GM21367 (cell line): ENCODE measurements at regions not wholly inside any gene's neighbourhood (a gene's known extent, or its start where the extent isn't known, plus 50 kb on each side); places are given as distances from the start of the nearest gene placed in this dataset.

Source experiments
- ATAC-seq: cut with Tn5 transposase; IDR thresholded peaks from one replicate; pipeline ENCODE4 v1.9.1; 2021; ENCODE audit not compliant: unreplicated experiment

GRCh38 chr19:30293051-30293785, 79.0 kb upstream of the ZNF536 start:
- no peak for ATAC-seq

GRCh38 chr19:30297969-30298368, 74.2 kb upstream of the ZNF536 start:
- ATAC-seq: no peak

GRCh38 chr19:30303131-30303654, 69.0 kb upstream of the ZNF536 start:
- ATAC-seq: no peak

GRCh38 chr19:30304540-30304939, 67.6 kb upstream of the ZNF536 start:
- ATAC-seq: no peak

- no peak for ATAC-seq
Observed at GRCh38 chr19:30305346-30306060, 66.7 kb upstream of the ZNF536 start.

GRCh38 chr19:30307191-30307974, 64.8 kb upstream of the ZNF536 start:
- ATAC-seq: no peak

GRCh38 chr19:30309176-30309575, 63.0 kb upstream of the ZNF536 start:
- no peak for ATAC-seq

- ATAC-seq: no peak
Observed at GRCh38 chr19:30309905-30310601, 62.1 kb upstream of the ZNF536 start.

GRCh38 chr19:30310602-30311263, 61.5 kb upstream of the ZNF536 start:
- ATAC-seq: no peak

- no peak for ATAC-seq
Observed at GRCh38 chr19:30311911-30312310, 60.3 kb upstream of the ZNF536 start.

GRCh38 chr19:30312582-30313352, 59.4 kb upstream of the ZNF536 start:
- ATAC-seq: no peak

- ATAC-seq: no peak
Observed at GRCh38 chr19:30313353-30313750, 58.8 kb upstream of the ZNF536 start.

GRCh38 chr19:30314056-30314804, 58.0 kb upstream of the ZNF536 start:
- no peak for ATAC-seq

- no peak for ATAC-seq
Observed at GRCh38 chr19:30314805-30315155, 57.4 kb upstream of the ZNF536 start.

- ATAC-seq: no peak
Observed at GRCh38 chr19:30315159-30315558, 57.0 kb upstream of the ZNF536 start.

GRCh38 chr19:30316000-30316491, 56.1 kb upstream of the ZNF536 start:
- no peak for ATAC-seq

GRCh38 chr19:30316560-30317106, 55.6 kb upstream of the ZNF536 start:
- no peak for ATAC-seq

- ATAC-seq: no peak
Observed at GRCh38 chr19:30317403-30317802, 54.8 kb upstream of the ZNF536 start.

GRCh38 chr19:30318261-30318660, 53.9 kb upstream of the ZNF536 start:
- no peak for ATAC-seq
